CD14-positive monocyte (primary cell): ENCODE measurements at regions not wholly inside any gene's neighbourhood (a gene's known extent, or its start where the extent isn't known, plus 50 kb on each side); places are given as distances from the start of the nearest gene placed in this dataset.

ENCODE experiments used
- DNase-seq, 3 donors: peaks; one replicate each; pipeline ENCODE4 v3.0.0-alpha.2; 2011 to 2022
- H2AFZ ChIP-seq: 2 replicates; pipeline ENCODE4 v1.6.0; 2012; ENCODE audit warnings: mild to moderate bottlenecking, low read depth, low read length, inconsistent platforms; ENCODE audit not compliant: insufficient read depth, poor library complexity, severe bottlenecking
- H3K27ac ChIP-seq, 2 donors: 1 replicate in 1 of 2; 2 replicates in 1 of 2; pipeline ENCODE4 v1.5.1; 2012 to 2013; ENCODE audit warnings: low read length in 2 of 2, control low read depth in 1 of 2, inconsistent platforms in 1 of 2, low read depth in 1 of 2, mild to moderate bottlenecking in 1 of 2
- H3K27me3 ChIP-seq, 2 donors: one replicate each; pipeline versions ENCODE4 v1.6.0 to v1.6.1; 2011 to 2013; ENCODE audit warnings: low read length in 2 of 2; ENCODE audit not compliant: control insufficient read depth in 2 of 2, insufficient read depth in 2 of 2
- H3K36me3 ChIP-seq, 2 donors: replicated peaks in 1 of 2; 1 replicate in 1 of 2; 2 replicates in 1 of 2; pipeline versions ENCODE4 v1.5.1 to v1.6.1; 2012 to 2013; ENCODE audit warnings: low read length in 2 of 2, control low read depth in 1 of 2, inconsistent platforms in 1 of 2, mild to moderate bottlenecking in 1 of 2; ENCODE audit not compliant: insufficient read depth in 2 of 2, control insufficient read depth in 1 of 2
- H3K4me1 ChIP-seq, 2 donors: 1 replicate in 1 of 2; 2 replicates in 1 of 2; pipeline versions ENCODE4 v1.5.1 to v1.6.1; 2012 to 2013; ENCODE audit warnings: low read length in 2 of 2, control low read depth in 1 of 2, inconsistent platforms in 1 of 2, mild to moderate bottlenecking in 1 of 2, moderate library complexity in 1 of 2; ENCODE audit not compliant: insufficient read depth in 2 of 2, control insufficient read depth in 1 of 2
- H3K4me2 ChIP-seq: replicated peaks from 2 replicates; pipeline ENCODE3; 2012; ENCODE audit warnings: low read length, moderate library complexity, mild to moderate bottlenecking; ENCODE audit not compliant: poor library complexity, severe bottlenecking; ENCODE audit errors: extremely low read depth
- H3K4me3 ChIP-seq, 3 experiments: fragments of 200-600 bp in 1 of 3; sonication (generic) in 1 of 3; replicated peaks in 1 of 3; 1 replicate in 2 of 3; 2 replicates in 1 of 3; pipeline ENCODE4 v1.5.1; 2011 to 2013; ENCODE audit warnings: low read length in 3 of 3, mild to moderate bottlenecking in 3 of 3, control low read depth in 2 of 3, low read depth in 2 of 3, inconsistent platforms in 1 of 3, moderate library complexity in 1 of 3
- H3K79me2 ChIP-seq: 2 replicates; pipeline ENCODE4 v1.6.0; 2012; ENCODE audit warnings: mild to moderate bottlenecking, control low read depth, inconsistent platforms, low read length, moderate library complexity; ENCODE audit not compliant: insufficient read depth
- H3K9ac ChIP-seq: 2 replicates; pipeline ENCODE4 v1.6.0; 2017; ENCODE audit warnings: low read length, mild to moderate bottlenecking; ENCODE audit not compliant: insufficient read depth, poor library complexity, severe bottlenecking
- H3K9me3 ChIP-seq, 2 donors: replicated peaks in 1 of 2; 1 replicate in 1 of 2; 2 replicates in 1 of 2; pipeline versions ENCODE4 v1.5.1 to v1.6.1; 2012 to 2013; ENCODE audit warnings: low read length in 2 of 2, control low read depth in 1 of 2; ENCODE audit not compliant: control insufficient read depth in 1 of 2, insufficient read depth in 1 of 2
- H4K20me1 ChIP-seq: 2 replicates; pipeline ENCODE4 v1.6.0; 2012; ENCODE audit warnings: mild to moderate bottlenecking, low read length, control low read depth, moderate library complexity; ENCODE audit not compliant: insufficient read depth
- H3K27ac Mint-ChIP-seq, 7 donors: one replicate each; pipeline ENCODE4 v1.8.0; 2020; ENCODE audit warnings: mild to moderate bottlenecking in 7 of 7, mixed read lengths in 7 of 7, moderate library complexity in 6 of 7, inconsistent platforms in 2 of 7
- H3K27me3 Mint-ChIP-seq, 3 donors: one replicate each; pipeline ENCODE4 v1.8.0; 2021 to 2022; ENCODE audit warnings: low read depth in 3 of 3, mild to moderate bottlenecking in 3 of 3, mixed read lengths in 3 of 3, moderate library complexity in 3 of 3, inconsistent platforms in 1 of 3
- H3K36me3 Mint-ChIP-seq, 2 donors: one replicate each; pipeline ENCODE4 v1.8.0; 2020; ENCODE audit warnings: mixed read lengths in 2 of 2, inconsistent platforms in 1 of 2, mild to moderate bottlenecking in 1 of 2
- H3K4me1 Mint-ChIP-seq: one replicate; pipeline ENCODE4 v1.8.0; 2020; ENCODE audit warnings: mild to moderate bottlenecking, mixed read lengths
- H3K4me3 Mint-ChIP-seq, 2 donors: one replicate each; pipeline ENCODE4 v1.8.0; 2020; ENCODE audit warnings: mild to moderate bottlenecking in 2 of 2, mixed read lengths in 2 of 2, moderate library complexity in 1 of 2
- H3K9me3 Mint-ChIP-seq, 7 donors: one replicate each; pipeline ENCODE4 v1.8.0; 2020 to 2022; ENCODE audit warnings: mixed read lengths in 7 of 7, mild to moderate bottlenecking in 6 of 7, moderate library complexity in 6 of 7, inconsistent platforms in 2 of 7
- WGBS: methylation state at CpG from one replicate; pipeline ENCODE4 v1.1.5; 2013; ENCODE audit warnings: missing lambda C conversion rate; ENCODE audit not compliant: insufficient coverage; 5-methylcytosine and 5-hydroxymethylcytosine counted together
- intact Hi-C, 2 donors: fragments of 100-400 bp; cut with micrococcal nuclease; formaldehyde crosslinking; loops; one replicate each; pipeline versions ENCODE4 v1.15.0 to v1.15.1; 2023
- TF ChIP-seq, protein P1 (sequence below): fragments of 200-600 bp; IDR thresholded peaks from one replicate; pipeline ENCODE4 v1.8.0; 2022; ENCODE audit warnings: antibody characterized with exemption, mild to moderate bottlenecking

DNA sequence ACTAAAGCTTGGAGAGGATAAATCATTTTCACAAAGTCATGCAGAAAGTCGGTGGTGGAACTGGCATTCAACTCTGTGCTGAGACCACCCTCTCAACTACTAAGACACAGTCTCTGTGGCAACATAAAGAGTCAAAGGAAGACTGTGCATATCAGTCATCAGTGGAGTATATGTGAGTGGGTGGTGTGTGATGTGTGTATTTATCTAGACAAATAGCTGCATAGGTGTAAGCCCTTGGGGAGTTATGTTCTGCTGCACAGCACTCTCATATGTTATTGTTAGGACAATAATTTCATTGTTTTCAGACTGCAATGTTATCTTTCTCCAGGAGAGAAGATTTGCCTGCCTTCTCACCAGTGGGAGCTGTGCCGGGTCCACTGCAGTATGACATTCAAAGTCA, 186.3 kb upstream of the HNRNPA3 start:
- Mint-ChIP-seq H3K9me3 (peaks cover 0 to 4% (median 0%) of the 10 kb centered on the region in 7 donors), H3K4me1 (no peaks in the 10 kb centered on the region), H3K4me3 (no peak overlapping the region), H3K27me3 (peaks cover 0 to 2% (median 2%) of the 10 kb centered on the region in 3 donors), H3K36me3 (no peaks in the 10 kb centered on the region), H3K27ac (no peak overlapping the region)
- no peaks in the 10 kb centered on the region for H3K4me1 ChIP-seq
- WGBS, result no CpG with 5 or more reads among the region's 2 CpGs
- no peak overlapping the region for H3K27ac ChIP-seq
- H3K27me3 ChIP-seq, result no peaks in the 10 kb centered on the region
- intact Hi-C loops, result no loop called here
- H3K79me2 ChIP-seq, result no peaks in the 10 kb centered on the region
- TF ChIP-seq, protein P1, sequence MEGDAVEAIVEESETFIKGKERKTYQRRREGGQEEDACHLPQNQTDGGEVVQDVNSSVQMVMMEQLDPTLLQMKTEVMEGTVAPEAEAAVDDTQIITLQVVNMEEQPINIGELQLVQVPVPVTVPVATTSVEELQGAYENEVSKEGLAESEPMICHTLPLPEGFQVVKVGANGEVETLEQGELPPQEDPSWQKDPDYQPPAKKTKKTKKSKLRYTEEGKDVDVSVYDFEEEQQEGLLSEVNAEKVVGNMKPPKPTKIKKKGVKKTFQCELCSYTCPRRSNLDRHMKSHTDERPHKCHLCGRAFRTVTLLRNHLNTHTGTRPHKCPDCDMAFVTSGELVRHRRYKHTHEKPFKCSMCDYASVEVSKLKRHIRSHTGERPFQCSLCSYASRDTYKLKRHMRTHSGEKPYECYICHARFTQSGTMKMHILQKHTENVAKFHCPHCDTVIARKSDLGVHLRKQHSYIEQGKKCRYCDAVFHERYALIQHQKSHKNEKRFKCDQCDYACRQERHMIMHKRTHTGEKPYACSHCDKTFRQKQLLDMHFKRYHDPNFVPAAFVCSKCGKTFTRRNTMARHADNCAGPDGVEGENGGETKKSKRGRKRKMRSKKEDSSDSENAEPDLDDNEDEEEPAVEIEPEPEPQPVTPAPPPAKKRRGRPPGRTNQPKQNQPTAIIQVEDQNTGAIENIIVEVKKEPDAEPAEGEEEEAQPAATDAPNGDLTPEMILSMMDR, result no peak
- H2AFZ ChIP-seq, result no peak overlapping the region
- H4K20me1 ChIP-seq, result no peaks in the 10 kb centered on the region
- H3K4me3 ChIP-seq, result no peak overlapping the region
- no peak for DNase-seq
- H3K9me3 ChIP-seq, result no peaks in the 10 kb centered on the region
- no peak overlapping the region for H3K9ac ChIP-seq
- H3K4me2 ChIP-seq, result no peak overlapping the region
- no peaks in the 10 kb centered on the region for H3K36me3 ChIP-seq

DNA sequence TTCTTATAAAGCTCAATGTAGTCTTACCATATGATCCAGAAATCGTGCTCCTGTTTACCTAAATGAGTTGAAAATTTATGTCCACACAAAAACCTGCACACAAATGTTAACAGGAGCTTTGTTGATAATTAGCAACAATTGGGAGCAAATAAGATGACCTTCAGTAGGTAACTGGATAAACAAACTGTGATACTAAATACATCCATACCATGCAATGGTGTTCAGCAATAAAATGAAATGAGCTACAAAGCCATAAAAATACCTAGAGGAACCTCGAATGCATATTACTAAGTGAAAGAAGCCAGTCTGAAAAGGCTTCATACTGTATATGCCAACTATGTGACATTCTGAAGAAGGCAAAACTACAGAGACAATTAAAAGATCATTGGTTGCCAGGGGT, 185.6 kb upstream of the HNRNPA3 start:
- Histone ChIP-seq H3K9ac (no peak overlapping the region), H3K4me3 (no peak overlapping the region), H3K79me2 (no peaks in the 10 kb centered on the region), H3K27me3 (no peaks in the 10 kb centered on the region), H3K4me2 (no peak overlapping the region), H3K27ac (no peak overlapping the region), H3K4me1 (no peaks in the 10 kb centered on the region), H4K20me1 (no peaks in the 10 kb centered on the region), H3K36me3 (no peaks in the 10 kb centered on the region), H2AFZ (no peak overlapping the region), H3K9me3 (no peaks in the 10 kb centered on the region)
- Mint-ChIP-seq H3K36me3 (no peaks in the 10 kb centered on the region), H3K4me1 (no peaks in the 10 kb centered on the region), H3K9me3 (peaks cover 0 to 4% (median 0%) of the 10 kb centered on the region in 7 donors), H3K27me3 (peaks cover 0 to 2% (median 2%) of the 10 kb centered on the region in 3 donors), H3K4me3 (no peak overlapping the region), H3K27ac (no peak overlapping the region)
- intact Hi-C loops, result no loop called here
- no CpG with 5 or more reads among the region's 2 CpGs for WGBS
- DNase-seq, result no peak
- TF ChIP-seq, protein P1, result no peak
